WERI-Rb-1 (cell line): ENCODE measurements at regions not wholly inside any gene's neighbourhood (a gene's known extent, or its start where the extent isn't known, plus 50 kb on each side); places are given as distances from the start of the nearest gene placed in this dataset.
"Not testable (repeated sequence)": the region's sequence is repeated elsewhere in the genome, so short reads cannot be mapped to it uniquely, and the experiment has no call there.

ENCODE experiments used
- DNase-seq: peaks from one replicate; pipeline ENCODE4 v3.0.0-alpha.2; 2020
- H3K27ac ChIP-seq: fragments of 250-450 bp; sonication (Bioruptor Pico); 2 replicates; pipeline ENCODE4 v1.5.1; 2020; ENCODE audit warnings: mild to moderate bottlenecking, moderate library complexity
- H3K27me3 ChIP-seq: fragments of 250-450 bp; sonication (Bioruptor Pico); 2 replicates; pipeline ENCODE4 v1.5.1; 2021; ENCODE audit warnings: mild to moderate bottlenecking, low read depth, moderate library complexity; ENCODE audit not compliant: insufficient read depth, severe bottlenecking
- H3K36me3 ChIP-seq: fragments of 250-450 bp; sonication (Bioruptor Pico); 2 replicates; pipeline ENCODE4 v1.5.1; 2020; ENCODE audit warnings: mild to moderate bottlenecking, moderate library complexity
- H3K4me3 ChIP-seq: 2 replicates; pipeline ENCODE4 v1.5.1; 2011; ENCODE audit warnings: low read depth, mild to moderate bottlenecking, control low read depth, low read length
- H3K9me3 ChIP-seq: fragments of 250-450 bp; sonication (Bioruptor Pico); 2 replicates; pipeline ENCODE4 v1.5.1; 2021; ENCODE audit warnings: mild to moderate bottlenecking, moderate library complexity; ENCODE audit not compliant: severe bottlenecking
- TF ChIP-seq, protein P1 (sequence below): IDR thresholded peaks from 2 replicates; pipeline ENCODE4 v1.5.1; 2011; ENCODE audit warnings: low read depth, mild to moderate bottlenecking, control low read depth, inconsistent platforms, low read length

DNA sequence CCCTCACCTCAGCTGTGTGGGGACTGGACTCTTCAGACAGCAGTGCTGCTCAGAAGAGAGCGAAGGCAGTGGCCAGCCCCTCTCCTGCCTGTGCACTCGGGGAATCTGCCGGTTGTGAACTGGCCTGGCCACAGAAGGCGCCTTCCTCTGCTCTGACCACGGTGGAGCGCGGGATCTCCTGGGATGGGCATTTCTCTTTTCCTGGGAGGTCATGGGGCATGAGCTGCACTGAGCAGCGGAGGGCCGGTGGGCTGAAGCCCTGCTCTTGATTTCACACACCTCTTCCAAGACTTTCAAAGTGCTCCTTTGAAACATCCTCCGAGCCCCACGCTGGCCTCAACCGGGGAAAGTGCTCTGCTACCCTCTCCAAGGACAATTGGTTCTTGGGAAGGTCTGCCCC lies 125.6 kb upstream of the FAM20C start:
- Histone ChIP-seq H3K27ac (no peak overlapping the region), H3K9me3 (no peaks in the 10 kb centered on the region), H3K4me3 (no peak overlapping the region), H3K27me3 (no peaks in the 10 kb centered on the region), H3K36me3 (no peaks in the 10 kb centered on the region)
- DNase-seq: no peak
- TF ChIP-seq, protein P1, sequence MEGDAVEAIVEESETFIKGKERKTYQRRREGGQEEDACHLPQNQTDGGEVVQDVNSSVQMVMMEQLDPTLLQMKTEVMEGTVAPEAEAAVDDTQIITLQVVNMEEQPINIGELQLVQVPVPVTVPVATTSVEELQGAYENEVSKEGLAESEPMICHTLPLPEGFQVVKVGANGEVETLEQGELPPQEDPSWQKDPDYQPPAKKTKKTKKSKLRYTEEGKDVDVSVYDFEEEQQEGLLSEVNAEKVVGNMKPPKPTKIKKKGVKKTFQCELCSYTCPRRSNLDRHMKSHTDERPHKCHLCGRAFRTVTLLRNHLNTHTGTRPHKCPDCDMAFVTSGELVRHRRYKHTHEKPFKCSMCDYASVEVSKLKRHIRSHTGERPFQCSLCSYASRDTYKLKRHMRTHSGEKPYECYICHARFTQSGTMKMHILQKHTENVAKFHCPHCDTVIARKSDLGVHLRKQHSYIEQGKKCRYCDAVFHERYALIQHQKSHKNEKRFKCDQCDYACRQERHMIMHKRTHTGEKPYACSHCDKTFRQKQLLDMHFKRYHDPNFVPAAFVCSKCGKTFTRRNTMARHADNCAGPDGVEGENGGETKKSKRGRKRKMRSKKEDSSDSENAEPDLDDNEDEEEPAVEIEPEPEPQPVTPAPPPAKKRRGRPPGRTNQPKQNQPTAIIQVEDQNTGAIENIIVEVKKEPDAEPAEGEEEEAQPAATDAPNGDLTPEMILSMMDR: no peak

DNA sequence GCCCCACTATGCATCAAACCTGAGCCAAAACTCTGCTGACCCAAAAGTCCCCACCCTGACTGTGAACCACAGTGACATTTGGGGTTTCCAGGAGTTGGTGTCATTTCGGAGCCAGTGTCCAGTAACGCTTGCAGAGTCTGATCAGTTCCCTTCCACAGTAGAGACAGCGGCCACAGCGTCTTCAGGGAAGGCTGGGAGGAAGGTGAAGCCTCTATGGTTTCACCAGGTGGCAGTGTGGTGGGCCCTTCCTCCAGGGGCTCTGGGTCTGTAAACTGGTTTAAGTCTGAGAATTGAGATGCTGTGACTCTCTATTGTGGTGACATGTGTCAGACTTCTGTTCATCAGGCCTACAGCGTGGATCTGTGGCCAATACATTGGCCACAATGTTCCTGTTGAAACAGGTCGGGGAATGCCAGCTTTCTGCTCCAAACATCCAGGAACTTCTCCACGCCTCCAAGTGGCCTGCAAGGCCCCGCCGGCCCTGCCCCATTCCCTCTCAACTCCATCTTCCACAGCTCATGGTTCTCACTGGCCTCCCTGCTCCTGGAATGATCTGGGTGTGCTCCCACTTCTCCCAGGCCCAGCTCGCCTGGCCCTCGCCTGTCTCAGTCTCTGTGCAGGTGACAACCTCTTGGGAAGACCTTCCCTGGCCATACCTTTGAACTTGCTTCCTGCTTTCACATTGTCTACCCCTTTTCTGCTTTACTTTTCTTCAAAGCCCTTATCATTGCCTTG lies 124.5 kb upstream of the FAM20C start:
- no peaks in the 10 kb centered on the region for H3K9me3 ChIP-seq
- H3K27me3 ChIP-seq: no peaks in the 10 kb centered on the region
- H3K27ac ChIP-seq: no peak overlapping the region
- TF ChIP-seq, protein P1: peak; percentile 57
- DNase-seq: peak; percentile 32
- H3K4me3 ChIP-seq: no peak overlapping the region
- H3K36me3 ChIP-seq: no peaks in the 10 kb centered on the region

DNA sequence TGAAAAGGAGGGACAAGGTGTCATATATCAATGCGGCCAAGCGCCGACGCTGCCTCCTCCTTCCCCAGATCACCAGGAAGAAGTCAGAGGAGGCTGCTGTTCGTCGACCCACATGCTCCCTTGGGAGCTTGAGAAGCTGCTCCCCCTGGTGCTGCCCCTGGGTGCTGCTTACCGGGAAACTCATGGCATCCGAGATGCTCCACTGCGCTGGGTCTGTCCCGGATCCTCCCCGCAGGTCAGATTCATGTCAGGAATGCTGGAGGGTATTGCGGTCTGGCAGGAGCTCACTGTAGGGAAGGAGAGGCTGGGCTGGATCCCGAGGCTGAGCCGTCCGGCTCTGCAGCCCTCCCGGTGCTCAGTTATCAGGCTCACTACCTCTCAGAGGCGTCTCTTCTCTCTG lies 123.7 kb upstream of the FAM20C start:
- TF ChIP-seq, protein P1: no peak
- no peaks in the 10 kb centered on the region for H3K9me3 ChIP-seq
- H3K4me3 ChIP-seq: no peak overlapping the region
- H3K27me3 ChIP-seq: no peaks in the 10 kb centered on the region
- DNase-seq: no peak
- no peaks in the 10 kb centered on the region for H3K36me3 ChIP-seq
- H3K27ac ChIP-seq: no peak overlapping the region

DNA sequence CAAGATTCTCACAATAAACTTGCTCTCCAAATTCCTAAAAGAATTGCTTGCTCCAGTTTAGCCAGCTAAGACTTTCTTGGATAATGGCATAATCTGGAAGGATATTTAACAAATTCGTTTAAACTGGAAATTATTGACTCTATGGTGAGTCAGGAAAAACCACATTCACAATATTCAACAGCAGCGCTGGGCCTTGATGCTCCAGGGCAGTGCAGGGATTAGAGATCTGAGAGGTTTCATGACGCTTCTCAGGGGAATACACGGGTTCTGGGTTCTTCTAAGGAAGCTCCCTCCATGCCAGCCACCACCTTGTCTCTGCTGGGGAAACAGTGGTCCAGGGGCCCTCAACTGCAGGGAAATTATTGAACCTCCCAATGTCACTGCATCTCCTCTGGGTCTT lies 123.3 kb upstream of the FAM20C start:
- DNase-seq: not testable (repeated sequence)

DNA sequence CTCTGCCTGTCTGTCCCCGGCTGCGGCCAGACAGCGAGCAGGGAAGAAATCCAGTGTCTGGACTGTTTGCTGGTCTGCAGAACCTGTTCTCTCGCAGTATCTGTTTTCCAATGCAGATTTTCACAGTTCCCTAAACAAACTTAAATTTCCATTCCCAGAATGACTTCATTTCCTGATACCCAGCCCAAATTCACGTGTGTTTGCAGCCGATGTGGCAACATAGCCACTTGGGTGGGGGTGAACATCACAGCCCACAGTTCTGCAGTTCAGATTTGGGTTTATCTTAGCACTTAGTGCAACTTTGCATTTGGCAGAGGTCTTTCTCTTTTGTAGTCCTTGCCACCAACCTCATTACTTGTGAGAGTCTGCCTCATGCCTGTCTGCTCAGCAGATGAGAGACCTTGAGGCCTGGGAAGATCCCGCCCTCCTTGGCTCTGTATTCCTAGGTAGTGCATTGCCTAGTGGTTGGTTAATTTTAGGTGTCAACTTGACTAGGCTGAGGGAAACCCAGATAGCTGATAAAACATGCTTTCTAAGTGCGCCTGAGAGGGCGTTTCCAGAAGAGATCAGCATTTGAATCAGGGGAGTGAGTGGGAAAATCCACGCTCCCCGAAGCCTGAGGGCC lies 122.8 kb upstream of the FAM20C start:
- not testable (repeated sequence) for H3K9me3 ChIP-seq, H3K36me3 ChIP-seq, H3K27ac ChIP-seq, H3K4me3 ChIP-seq, H3K27me3 ChIP-seq, DNase-seq

More for the DNA sequence above, 123.3 kb upstream of the FAM20C start:
- H3K9me3 ChIP-seq, H3K4me3 ChIP-seq, H3K27ac ChIP-seq, H3K36me3 ChIP-seq, H3K27me3 ChIP-seq: not testable (repeated sequence)

DNA sequence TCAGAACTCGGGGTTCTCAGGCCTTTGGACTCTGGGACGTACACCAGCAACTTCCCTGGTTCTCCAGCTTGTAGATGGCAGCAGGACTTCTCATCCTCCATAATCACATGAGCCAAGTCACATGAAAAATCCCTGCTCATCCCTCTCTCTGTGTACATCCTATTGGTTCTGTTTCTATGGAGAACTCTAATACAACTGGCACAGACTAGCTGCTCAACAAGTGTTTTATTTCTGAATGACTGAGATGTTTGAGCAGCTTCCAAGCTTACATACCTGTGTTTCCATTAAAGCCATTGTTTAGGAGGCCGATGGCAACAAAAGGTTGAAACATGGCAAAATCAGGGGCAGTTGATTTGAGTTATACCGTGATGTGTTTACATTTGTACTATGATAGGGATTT lies 122.2 kb upstream of the FAM20C start:
- not testable (repeated sequence) for DNase-seq, H3K36me3 ChIP-seq, H3K27ac ChIP-seq, H3K27me3 ChIP-seq, H3K9me3 ChIP-seq, H3K4me3 ChIP-seq

DNA sequence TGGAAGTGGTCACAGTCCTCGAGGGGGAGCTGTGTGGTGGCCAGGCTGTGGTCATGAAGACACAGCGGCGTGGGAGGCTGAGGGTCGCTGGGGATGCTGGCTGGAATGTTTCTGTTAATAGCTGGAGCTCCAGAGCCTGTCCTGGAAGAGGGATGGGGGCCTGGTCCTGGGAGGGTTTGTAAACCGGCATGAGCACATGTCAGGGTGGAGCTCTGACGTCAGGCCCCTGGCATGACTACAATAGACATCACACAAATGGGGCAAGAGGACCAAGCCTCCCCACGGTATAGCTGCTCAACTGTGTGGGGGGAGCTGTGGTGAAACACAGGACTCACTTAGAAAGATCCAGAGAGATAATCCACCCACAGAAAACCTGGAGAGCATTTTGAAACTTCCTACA lies 121.4 kb upstream of the FAM20C start:
- H3K36me3 ChIP-seq, DNase-seq, H3K27ac ChIP-seq, H3K27me3 ChIP-seq, H3K4me3 ChIP-seq, H3K9me3 ChIP-seq: not testable (repeated sequence)

DNA sequence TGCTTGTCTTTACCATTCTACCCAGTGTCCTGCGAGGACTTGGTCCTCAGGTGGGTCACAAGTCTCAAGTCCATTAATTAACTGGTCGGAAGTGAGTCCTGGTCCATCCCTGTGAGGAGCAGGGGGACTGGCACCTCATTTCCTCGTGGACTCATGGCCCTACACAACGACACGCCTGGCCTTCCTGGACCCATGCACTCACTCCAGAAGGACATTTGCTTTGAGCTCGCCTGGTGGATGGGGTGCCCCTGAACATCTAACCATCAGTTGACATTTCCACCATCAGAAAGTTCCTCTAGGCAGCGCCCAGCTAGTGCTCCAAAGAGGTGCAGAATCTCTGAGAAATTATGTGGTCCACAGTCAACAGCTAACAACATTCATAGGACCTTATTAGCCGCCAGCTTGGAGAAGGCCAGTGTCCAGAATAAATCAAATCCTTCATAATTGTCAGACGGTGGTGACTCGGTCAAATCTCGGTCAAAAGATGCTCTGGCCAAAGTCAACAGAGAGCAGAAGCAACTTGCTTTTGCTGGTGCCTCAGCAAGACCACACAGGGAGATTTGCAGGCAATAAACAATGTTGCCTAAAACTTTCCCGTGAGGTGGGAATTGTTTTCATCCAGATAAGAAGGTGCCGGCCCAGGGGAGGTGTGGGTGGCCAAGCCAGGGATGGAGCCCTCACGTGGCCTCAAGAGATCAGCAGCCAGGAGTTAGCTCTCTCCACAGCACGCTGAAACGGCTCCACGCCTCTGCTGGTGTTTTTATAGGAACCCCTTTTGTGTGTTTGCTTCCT lies 119.9 kb upstream of the FAM20C start:
- H3K4me3 ChIP-seq, H3K27me3 ChIP-seq, H3K27ac ChIP-seq, DNase-seq, H3K9me3 ChIP-seq, H3K36me3 ChIP-seq: not testable (repeated sequence)

DNA sequence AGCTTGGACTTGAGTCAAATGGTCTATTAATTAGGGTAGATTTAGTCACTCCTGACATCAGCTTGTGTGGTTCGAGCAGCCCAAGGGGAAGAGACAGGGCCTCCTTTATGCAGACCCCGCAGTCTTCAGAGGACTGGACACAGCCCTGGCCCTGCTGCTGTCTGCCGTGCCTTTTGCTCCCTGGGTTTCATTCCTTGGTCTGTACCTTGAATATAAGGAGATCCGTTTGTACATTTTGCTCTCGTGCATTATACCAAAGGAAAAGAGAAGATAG lies 119.4 kb upstream of the FAM20C start:
- H3K27ac ChIP-seq, H3K4me3 ChIP-seq, H3K27me3 ChIP-seq, H3K36me3 ChIP-seq, DNase-seq, H3K9me3 ChIP-seq: not testable (repeated sequence)

DNA sequence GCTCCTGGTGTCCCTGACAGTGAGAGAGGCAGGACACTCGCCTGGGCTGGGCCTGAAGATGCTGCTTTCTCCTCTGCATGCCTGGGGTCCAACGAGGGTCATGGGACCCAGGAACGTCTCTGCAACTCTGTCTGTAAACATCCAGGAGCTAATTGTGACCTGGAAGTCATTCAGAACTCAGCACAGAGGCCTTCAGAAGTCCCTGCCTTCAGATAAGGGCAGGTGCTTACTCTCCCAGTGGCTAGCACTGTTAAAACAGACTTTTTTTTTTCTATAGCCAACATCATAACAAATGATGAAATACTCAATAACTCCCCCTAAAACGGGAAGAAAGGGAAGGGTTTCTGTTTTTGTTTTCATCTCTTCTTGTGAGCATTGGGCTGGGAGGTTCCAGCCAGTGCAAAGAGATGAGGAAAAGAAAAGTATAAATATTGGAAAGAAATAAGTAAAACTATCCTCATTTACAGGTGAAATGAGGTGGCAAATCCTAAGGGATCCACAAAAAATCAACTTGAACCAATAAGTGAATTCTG lies 118.3 kb upstream of the FAM20C start:
- not testable (repeated sequence) for H3K27me3 ChIP-seq, DNase-seq, H3K4me3 ChIP-seq, H3K27ac ChIP-seq, H3K36me3 ChIP-seq, H3K9me3 ChIP-seq

DNA sequence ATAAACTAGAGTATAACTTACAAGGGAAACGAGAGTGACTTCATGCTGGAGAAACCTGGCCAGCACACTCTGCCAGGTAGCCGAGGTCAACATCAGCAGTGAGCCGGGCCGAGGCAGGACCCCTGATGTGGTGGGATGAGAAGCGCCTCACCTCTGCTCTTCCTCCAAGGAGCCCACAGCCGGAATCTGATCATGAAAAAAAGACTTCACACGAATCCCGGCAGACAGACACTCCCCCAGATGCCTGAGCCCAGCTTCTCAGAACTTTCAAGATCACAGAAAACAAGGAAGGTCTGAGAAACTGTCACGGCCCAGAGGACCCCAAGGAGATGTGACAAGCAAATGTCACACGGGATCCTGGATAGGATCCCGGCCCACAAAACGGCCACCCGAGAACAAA lies 116.9 kb upstream of the FAM20C start:
- H3K27ac ChIP-seq, H3K36me3 ChIP-seq, H3K27me3 ChIP-seq, H3K9me3 ChIP-seq, H3K4me3 ChIP-seq, DNase-seq: not testable (repeated sequence)
